Erythroblast (primary cell): ENCODE measurements at regions not wholly inside any gene's neighbourhood (a gene's known extent, or its start where the extent isn't known, plus 50 kb on each side); places are given as distances from the start of the nearest gene placed in this dataset.

Source experiments
- GATA1 ChIP-seq: IDR thresholded peaks from 2 replicates; pipeline ENCODE4 v1.6.1; 2011; ENCODE audit warnings: low read depth, mild to moderate bottlenecking, control low read depth, low read length, moderate library complexity
- POLR2A ChIP-seq: IDR thresholded peaks from 2 replicates; pipeline ENCODE4 v1.6.1; 2011; ENCODE audit warnings: mild to moderate bottlenecking, low read length

DNA sequence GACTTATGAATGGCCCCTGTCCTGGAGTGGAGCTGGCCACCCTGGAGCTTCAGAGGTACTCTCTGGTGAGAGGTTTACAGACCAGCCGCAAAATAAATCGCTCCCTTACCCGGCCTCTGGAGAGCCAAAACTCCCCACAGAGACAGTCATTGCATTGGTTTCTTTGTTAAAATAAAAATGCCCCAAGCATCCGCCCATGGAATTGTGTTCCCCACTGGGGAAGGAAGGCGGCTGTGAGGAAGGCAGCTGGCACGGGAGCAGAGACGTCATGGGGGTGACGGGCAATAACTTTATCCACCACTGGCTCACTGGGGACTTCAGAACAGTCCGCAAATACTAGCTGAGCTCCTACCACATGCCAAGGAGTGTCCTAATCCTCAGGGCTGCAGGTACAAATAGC is 266.2 kb upstream of the FOXF1 start:
- TF ChIP-seq POLR2A = no peak
- TF ChIP-seq GATA1 = no peak
